Esophagus muscularis mucosa (tissue), 4 donors: ENCODE measurements at regions not wholly inside any gene's neighbourhood (a gene's known extent, or its start where the extent isn't known, plus 50 kb on each side); places are given as distances from the start of the nearest gene placed in this dataset.

Experiments used
- CTCF ChIP-seq, 3 experiments: fragments of 200-600 bp in 2 of 3; fragments of 450-650 bp in 1 of 3; sonication (generic) in 2 of 3; IDR thresholded peaks; one replicate each; pipeline ENCODE4 v1.5.1; 2017 to 2019; ENCODE audit warnings: antibody characterized with exemption in 3 of 3, mild to moderate bottlenecking in 2 of 3, moderate library complexity in 1 of 3
- EP300 ChIP-seq: sonication (generic); formaldehyde crosslinking; IDR thresholded peaks from one replicate; pipeline ENCODE4 v1.6.1; 2017; ENCODE audit warnings: antibody characterized with exemption
- POLR2A ChIP-seq: fragments of 450-650 bp; IDR thresholded peaks from one replicate; pipeline ENCODE4 v1.6.1; 2017; ENCODE audit warnings: antibody characterized with exemption, moderate library complexity, mild to moderate bottlenecking, low read depth

GRCh38 chr11:32016111-32016510 is 74.8 kb upstream of the RCN1 start:
- TF ChIP-seq CTCF (IDR thresholded peaks at IDR 0.05) (no peak), EP300 (no peak), POLR2A (no peak)
